AG04449 (cell line): ENCODE measurements at regions not wholly inside any gene's neighbourhood (a gene's known extent, or its start where the extent isn't known, plus 50 kb on each side); places are given as distances from the start of the nearest gene placed in this dataset.
"Not testable (repeated sequence)": the region's sequence is repeated elsewhere in the genome, so short reads cannot be mapped to it uniquely, and the experiment has no call there.

Source experiments
- CTCF ChIA-PET: fragments of 350-600 bp; formaldehyde crosslinking; extraction: SDS; loops from one replicate; lab custom pipeline; 2021; ENCODE audit warnings: antibody characterized with exemption; lab: Yijun Ruan, JAX
- POLR2A ChIA-PET: fragments of 400-600, 350-600 bp; formaldehyde crosslinking; extraction: SDS; loops from one replicate; lab custom pipeline; 2020; ENCODE audit warnings: antibody characterized with exemption, inconsistent platforms; lab: Yijun Ruan, JAX
- DNase-seq: peaks from one replicate; pipeline ENCODE4 v3.0.0-alpha.2; 2010; ENCODE audit warnings: low read depth, low spot score
- H3K4me3 ChIP-seq: 2 replicates; pipeline ENCODE4 v1.5.1; 2011; ENCODE audit warnings: low read depth, mild to moderate bottlenecking, control low read depth, low read length
- CTCF ChIP-seq: IDR thresholded peaks from one replicate; pipeline ENCODE4 v1.5.1; 2011; ENCODE audit warnings: mild to moderate bottlenecking, moderate library complexity, low read length, control low read depth, inconsistent platforms; ENCODE audit not compliant: insufficient read depth; ENCODE audit errors: missing control alignments

GRCh38 chr6:25157183-25157582 lies 122.0 kb upstream of the CARMIL1 start:
- CTCF ChIA-PET = interaction anchor here (1.2 to 1.3 kb wide), 3 partner anchors 9 to 86 kb away, joined by 3 to 4 read pairs (median 4); no protein-coding TSS in a partner anchor
- POLR2A ChIA-PET = interaction anchor here (2.3 kb wide), 1 partner anchor 16 kb away, joined by 14 read pairs; no protein-coding TSS in a partner anchor
- DNase-seq = no peak
- no peak overlapping the region for H3K4me3 ChIP-seq
- TF ChIP-seq CTCF = no peak

GRCh38 chr6:25157842-25158241 lies 121.3 kb upstream of the CARMIL1 start:
- no peak for DNase-seq
- no peak overlapping the region for H3K4me3 ChIP-seq
- TF ChIP-seq CTCF = no peak
- CTCF ChIA-PET = no interaction called here
- POLR2A ChIA-PET = interaction anchor here (2.3 kb wide), 1 partner anchor 16 kb away, joined by 14 read pairs; no protein-coding TSS in a partner anchor

DNA sequence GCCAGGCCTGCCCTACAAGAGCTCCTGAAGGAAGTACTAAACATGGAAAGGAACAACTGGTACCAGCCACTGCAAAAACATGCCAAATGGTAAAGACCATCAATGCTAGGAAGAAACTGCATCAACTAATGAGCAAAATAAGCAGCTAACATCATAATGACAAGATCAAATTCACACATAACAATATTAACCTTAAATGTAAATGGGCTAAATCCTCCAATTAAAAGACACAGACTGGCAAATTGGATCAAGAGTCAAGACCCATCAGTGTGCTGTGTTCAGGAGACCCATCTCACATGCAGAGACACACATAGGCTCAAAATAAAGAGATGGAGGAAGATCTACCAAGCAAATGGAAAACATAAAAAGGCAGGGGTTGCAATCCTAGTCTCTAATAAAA lies 119.0 kb upstream of the CARMIL1 start:
- H3K4me3 ChIP-seq, POLR2A ChIA-PET, CTCF ChIA-PET, DNase-seq: not testable (repeated sequence)

GRCh38 chr6:25165177-25165576 lies 114.0 kb upstream of the CARMIL1 start:
- no peak for DNase-seq
- ChIA-PET CTCF (interaction anchor here (0.9 kb wide), 1 partner anchor 8 kb away, joined by 4 read pairs; no protein-coding TSS in a partner anchor), POLR2A (no interaction called here)
- TF ChIP-seq CTCF = no peak
- no peak overlapping the region for H3K4me3 ChIP-seq

- no peak for TF ChIP-seq CTCF
- ChIA-PET POLR2A (no interaction called here), CTCF (interaction anchor here (0.9 kb wide), 1 partner anchor 9 kb away, joined by 4 read pairs; no protein-coding TSS in a partner anchor)
- no peak overlapping the region for H3K4me3 ChIP-seq
- no peak for DNase-seq
Observed at GRCh38 chr6:25165800-25166199, 113.4 kb upstream of the CARMIL1 start.

- POLR2A ChIA-PET = no interaction called here
Observed at GRCh38 chr6:25166955-25167748, 112.0 kb upstream of the CARMIL1 start.

More at GRCh38 chr6:25166955-25167748, 112.0 kb upstream of the CARMIL1 start:
- no peak overlapping the region for H3K4me3 ChIP-seq
- no peak for DNase-seq
- TF ChIP-seq CTCF = no peak
- CTCF ChIA-PET = no interaction called here
